Pancreas (tissue), 10 donors: ENCODE measurements at regions not wholly inside any gene's neighbourhood (a gene's known extent, or its start where the extent isn't known, plus 50 kb on each side); places are given as distances from the start of the nearest gene placed in this dataset.
A peak's percentile ranks its signal among the peaks of the same experiment; 100 is the strongest.

ENCODE experiments used
- ATAC-seq, 4 donors: fragments of 200-7000 bp; cut with Tn5 transposase; one replicate each; pipeline versions ENCODE4 v1.8.0 to v1.9.1; 2020; ENCODE audit warnings: mild to moderate bottlenecking in 4 of 4, moderate library complexity in 4 of 4
- DNase-seq, 6 donors: peaks; one replicate each; pipeline ENCODE4 v3.0.0-alpha.2; 2020
- FAIRE-seq: peaks from 2 replicates; lab custom pipeline; 2012; peaks lifted over from hg19 to GRCh38; lab: Jason Lieb, UNC
- H3K27ac ChIP-seq, 4 donors: fragments of 200-600 bp; sonication (generic); 1 replicate in 3 of 4; 2 replicates in 1 of 4; pipeline versions ENCODE4 v1.5.0 to v1.8.0; 2020
- H3K27me3 ChIP-seq, 4 donors: fragments of 200-600 bp; one replicate each; pipeline ENCODE4 v1.8.0; 2021
- H3K36me3 ChIP-seq, 3 donors: fragments of 200-600 bp; sonication (generic) in 1 of 3; one replicate each; pipeline versions ENCODE4 v1.5.0 to v1.8.0; 2020 to 2021
- H3K4me1 ChIP-seq, 3 donors: fragments of 200-600 bp; one replicate each; pipeline ENCODE4 v1.8.0; 2021
- H3K4me3 ChIP-seq, 4 donors: fragments of 200-600 bp; sonication (generic) in 2 of 4; one replicate each; pipeline versions ENCODE4 v1.5.0 to v1.8.0; 2020 to 2021
- H3K9me3 ChIP-seq, 4 donors: fragments of 200-600 bp; one replicate each; pipeline ENCODE4 v1.8.0; 2021
- CTCF ChIP-seq, 4 donors: fragments of 200-600 bp; sonication (generic) in 3 of 4; IDR thresholded peaks; one replicate each; pipeline versions ENCODE4 v1.5.0 to v1.8.0; 2021; ENCODE audit warnings: antibody characterized with exemption in 4 of 4
- WGBS, 2 donors: extraction: QIAGEN DNeasy Blood & Tissue Kit; methylation state at CpG; one replicate each; pipeline ENCODE4 v1.1.7; 2013; 5-methylcytosine and 5-hydroxymethylcytosine counted together
- intact Hi-C, 3 donors: fragments of 100-400 bp; cut with DNase I; formaldehyde crosslinking; loops; one replicate each; pipeline versions ENCODE4 v1.11.1 to v1.14.2; 2022
- donor health status: healthy with polysubstance abuse.
- donor health status: DM: no; HTN: no; CAD: no; lungs with moderate emphysema.
- donor health status: DM: no; HTN: no; CAD: no.
- donor health status: control.
- donor health status: control.
- donor health status: Bipolar disorder and iron deficiency.
- donor health status: DM: yes; HTN: yes; CAD: no.
- donor health status: DM: no; HTN: no; CAD: no.
- donor health status: DM: no; HTN: no; CAD: no.
- donor health status: DM: yes; HTN: yes; CAD: no.

DNA sequence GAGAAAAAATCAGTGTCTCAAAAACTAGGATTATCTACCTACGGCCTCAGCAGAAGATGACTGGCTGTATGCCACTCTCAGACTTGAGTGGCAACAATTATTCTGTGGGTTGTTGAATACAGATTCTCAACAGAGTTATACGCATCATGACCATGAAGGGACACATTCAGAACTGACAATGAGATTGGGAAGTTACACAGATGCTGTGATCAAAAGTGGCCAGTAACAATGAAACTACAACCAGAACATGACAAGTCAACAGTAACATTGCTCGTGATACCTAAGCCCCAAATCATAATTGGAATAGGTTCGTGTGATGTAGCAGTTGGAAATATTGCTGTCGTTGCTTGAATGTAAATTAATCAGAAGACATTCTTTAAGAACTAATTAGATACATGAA, 957.5 kb upstream of the CDH9 start:
- ATAC-seq (no peak), DNase-seq (no peak), FAIRE-seq (no peak)
- no peak for TF ChIP-seq CTCF (IDR thresholded peaks at IDR 0.05)
- H3K4me3 ChIP-seq = no peak overlapping the region
- no peaks in the 10 kb centered on the region for H3K36me3 ChIP-seq
- intact Hi-C loops = no loop called here
- whole genome bisulfite sequencing, 2 donors = 54 to 59% methylated on average over 5 of the region's 5 CpGs
- no peak overlapping the region for H3K27ac ChIP-seq
- no peaks in the 10 kb centered on the region for H3K27me3 ChIP-seq
- H3K9me3 ChIP-seq = no peaks in the 10 kb centered on the region
- no peaks in the 10 kb centered on the region for H3K4me1 ChIP-seq

DNA sequence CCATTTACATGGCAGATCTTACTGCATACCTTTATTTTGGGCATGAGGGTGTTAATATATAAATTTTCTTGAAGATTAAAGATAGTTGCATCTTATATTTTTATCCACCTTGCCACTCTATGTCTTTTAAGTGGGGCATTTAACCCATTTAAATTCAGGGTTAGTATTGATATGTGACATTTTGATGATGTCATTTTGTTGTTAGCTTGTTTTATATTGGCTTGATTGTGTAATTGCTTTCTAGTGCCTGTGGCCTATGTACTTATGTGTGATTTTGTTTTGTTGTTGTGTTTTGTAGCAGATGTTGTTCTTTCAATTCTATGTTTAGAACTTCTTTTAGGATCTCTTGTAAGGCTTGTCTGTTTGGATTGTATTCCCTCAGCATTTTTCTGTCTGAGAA, 939.9 kb upstream of the CDH9 start:
- Histone ChIP-seq H3K36me3 (no peaks in the 10 kb centered on the region), H3K4me1 (no peaks in the 10 kb centered on the region), H3K27me3 (no peaks in the 10 kb centered on the region), H3K9me3 (no peaks in the 10 kb centered on the region), H3K27ac (no peak overlapping the region), H3K4me3 (no peak overlapping the region)
- ATAC-seq (no peak), FAIRE-seq (no peak), DNase-seq (no peak)
- intact Hi-C loops = no loop called here
- TF ChIP-seq CTCF (IDR thresholded peaks at IDR 0.05) = no peak

GRCh38 chr5:27969157-27969556, 930.8 kb upstream of the CDH9 start:
- Histone ChIP-seq H3K4me3 (no peak overlapping the region), H3K4me1 (no peaks in the 10 kb centered on the region), H3K9me3 (no peaks in the 10 kb centered on the region), H3K27me3 (no peaks in the 10 kb centered on the region), H3K27ac (no peak overlapping the region), H3K36me3 (no peaks in the 10 kb centered on the region)
- intact Hi-C loops = no loop called here
- FAIRE-seq (no peak), DNase-seq (no peak), ATAC-seq (no peak)
- no peak for TF ChIP-seq CTCF (IDR thresholded peaks at IDR 0.05)

- 68 to 79% methylated on average over 7 of the region's 7 CpGs for WGBS, 2 donors
- no peaks in the 10 kb centered on the region for H3K4me1 ChIP-seq
- ATAC-seq (no peak), FAIRE-seq (no peak), DNase-seq (peak in 1 of 6 donors; percentile 26)
- no peak overlapping the region for H3K27ac ChIP-seq
- no peaks in the 10 kb centered on the region for H3K36me3 ChIP-seq
- H3K27me3 ChIP-seq = no peaks in the 10 kb centered on the region
- H3K9me3 ChIP-seq = no peaks in the 10 kb centered on the region
- intact Hi-C loops = no loop called here
- TF ChIP-seq CTCF (IDR thresholded peaks at IDR 0.05) = no peak
- no peak overlapping the region for H3K4me3 ChIP-seq
These were observed 924.8 kb upstream of the CDH9 start for GRCh38 chr5:27963050-27963783.

GRCh38 chr5:27962198-27962597, 923.8 kb upstream of the CDH9 start:
- ATAC-seq (no peak), FAIRE-seq (no peak), DNase-seq (no peak)
- Histone ChIP-seq H3K27ac (no peak overlapping the region), H3K9me3 (no peaks in the 10 kb centered on the region), H3K36me3 (no peaks in the 10 kb centered on the region), H3K4me1 (no peaks in the 10 kb centered on the region), H3K27me3 (no peaks in the 10 kb centered on the region), H3K4me3 (no peak overlapping the region)
- no peak for TF ChIP-seq CTCF (IDR thresholded peaks at IDR 0.05)
- intact Hi-C loops = no loop called here
- WGBS, 2 donors = 30 to 35% methylated on average over 2 of the region's 2 CpGs
